Fibroblast of skin of left biceps (primary cell): ENCODE measurements at regions not wholly inside any gene's neighbourhood (a gene's known extent, or its start where the extent isn't known, plus 50 kb on each side); places are given as distances from the start of the nearest gene placed in this dataset.
"Not testable (repeated sequence)": the region's sequence is repeated elsewhere in the genome, so short reads cannot be mapped to it uniquely, and the experiment has no call there.

Experiments used
- DNase-seq, 2 experiments: peaks; one replicate each; pipeline ENCODE4 v3.0.0-alpha.2; 2013; ENCODE audit warnings: low read depth in 2 of 2

- DNase-seq, result no peak
Measured at GRCh38 chr22:22716136-22716665, 71.8 kb downstream of the GGTLC2 start.

GRCh38 chr22:22717664-22718063, 73.2 kb downstream of the GGTLC2 start:
- DNase-seq, result no peak

- DNase-seq, result no peak
Measured at GRCh38 chr22:22720201-22720723, 75.8 kb downstream of the GGTLC2 start.

GRCh38 chr22:22720724-22721261, 76.4 kb downstream of the GGTLC2 start:
- no peak for DNase-seq

- DNase-seq, result no peak
Measured at GRCh38 chr22:22721681-22722354, 77.4 kb downstream of the GGTLC2 start.

- no peak for DNase-seq
Measured at GRCh38 chr22:22728382-22728781, 84.0 kb downstream of the GGTLC2 start.

GRCh38 chr22:22730655-22731373, 86.4 kb downstream of the GGTLC2 start:
- no peak for DNase-seq

GRCh38 chr22:22731374-22731676, 86.9 kb downstream of the GGTLC2 start:
- no peak for DNase-seq

- not testable (repeated sequence) for DNase-seq
Measured at GRCh38 chr22:22733006-22733405, 88.6 kb downstream of the GGTLC2 start.

- DNase-seq, result no peak
Measured at GRCh38 chr22:22733881-22734373, 89.5 kb downstream of the GGTLC2 start.

- DNase-seq, result not testable (repeated sequence)
Measured at GRCh38 chr22:22734395-22735272, 90.2 kb downstream of the GGTLC2 start.

GRCh38 chr22:22735276-22735675, 90.9 kb downstream of the GGTLC2 start:
- DNase-seq, result not testable (repeated sequence)

- DNase-seq, result no peak
Measured at GRCh38 chr22:22735695-22736611, 91.5 kb downstream of the GGTLC2 start.

GRCh38 chr22:22737590-22737989, 93.2 kb downstream of the GGTLC2 start:
- DNase-seq, result no peak

- DNase-seq, result no peak
Measured at GRCh38 chr22:22738959-22739585, 94.7 kb downstream of the GGTLC2 start.

- no peak for DNase-seq
Measured at GRCh38 chr22:22740560-22741276, 96.3 kb downstream of the GGTLC2 start.

GRCh38 chr22:22741843-22742242, 97.4 kb downstream of the GGTLC2 start:
- no peak for DNase-seq

GRCh38 chr22:22742641-22743040, 98.2 kb downstream of the GGTLC2 start:
- no peak for DNase-seq

GRCh38 chr22:22743128-22743760, 98.8 kb downstream of the GGTLC2 start:
- DNase-seq, result no peak
